ENCODE measurements at regions not wholly inside any gene's neighbourhood (a gene's known extent, or its start where the extent isn't known, plus 50 kb on each side); places are given as distances from the start of the nearest gene placed in this dataset.
A peak's percentile ranks its signal among the peaks of the same experiment; 100 is the strongest.

DNA sequence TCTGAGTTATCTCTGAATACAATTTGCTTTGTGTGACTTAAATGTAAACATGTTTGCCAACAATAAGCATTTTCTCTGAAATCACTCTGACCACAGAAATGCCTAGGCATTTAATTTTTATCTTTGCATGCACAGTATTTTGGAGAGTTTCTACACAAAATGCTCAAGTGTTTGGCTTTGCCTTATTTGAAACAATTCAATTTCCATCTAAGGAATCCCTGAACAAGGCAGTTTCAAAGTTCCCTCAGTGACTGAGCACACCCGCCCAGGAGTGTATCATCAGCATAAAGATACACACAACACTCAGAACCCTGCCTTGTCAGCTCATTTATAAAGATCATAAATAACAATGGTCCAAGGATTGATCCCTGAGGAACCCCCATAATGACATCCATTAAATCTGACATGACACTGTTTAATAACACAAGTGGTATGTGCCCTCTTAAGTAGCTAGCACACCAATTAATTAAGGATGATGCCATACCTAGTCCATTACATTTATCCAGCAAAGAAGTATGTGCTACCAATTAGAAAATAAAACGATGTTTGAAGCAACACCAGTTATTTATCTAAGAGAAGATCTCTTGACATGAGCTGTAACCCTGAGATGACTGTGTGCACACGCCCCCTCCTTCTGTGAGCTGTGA is 585.8 kb downstream of the ADGRL2 start:
- Histone ChIP-seq H3K36me3 (ENCODE audit: control insufficient read depth in 1 of 2, insufficient read depth in 2 of 2, low read length in 2 of 2) (no peaks in the 10 kb centered on the region), H4K91ac (ENCODE audit: low read depth, low read length) (no peak overlapping the region), H3K79me1 (ENCODE audit: low read length) (no peaks in the 10 kb centered on the region), H3K14ac (ENCODE audit: low read length) (no peak overlapping the region), H3K27me3 (ENCODE audit: insufficient read depth, low read length) (no peaks in the 10 kb centered on the region), H2AFZ (ENCODE audit: insufficient read depth, low read length, poor library complexity) (no peak overlapping the region), H3K9me3 (ENCODE audit: insufficient read depth, low read depth, low read length) (no peaks in the 10 kb centered on the region), H3K79me2 (ENCODE audit: control insufficient read depth, insufficient read depth, low read length, poor library complexity) (no peaks in the 10 kb centered on the region), H4K12ac (ENCODE audit: low read depth, low read length) (no peak overlapping the region), H3K9ac (ENCODE audit: low read length) (no peak overlapping the region), H3K4me2 (ENCODE audit: low read length) (no peak overlapping the region), H3K4me3 (ENCODE audit: low read depth, low read length) (no peak overlapping the region), H3K23ac (ENCODE audit: low read length) (no peak overlapping the region), H2AK5ac (ENCODE audit: low read length) (no peak overlapping the region), H4K8ac (ENCODE audit: low read depth, low read length) (no peak overlapping the region), H3K4me1 (ENCODE audit: control insufficient read depth in 1 of 2, insufficient read depth in 2 of 2, low read length in 2 of 2) (no peaks in the 10 kb centered on the region), H3K27ac (ENCODE audit: low read depth, low read length) (no peak overlapping the region), H3K4ac (ENCODE audit: low read depth, low read length) (no peak overlapping the region), H3K18ac (ENCODE audit: low read length) (no peak overlapping the region), H2BK12ac (ENCODE audit: low read length) (no peak overlapping the region), H2BK5ac (ENCODE audit: low read depth, low read length, poor library complexity) (no peak overlapping the region), H2BK120ac (ENCODE audit: insufficient read depth, low read length, poor library complexity) (no peak overlapping the region)
- DNase-seq: no peak
- WGBS (ENCODE audit: extremely low coverage, insufficient coverage, insufficient read length): no CpG with 5 or more reads among the region's 3 CpGs

DNA sequence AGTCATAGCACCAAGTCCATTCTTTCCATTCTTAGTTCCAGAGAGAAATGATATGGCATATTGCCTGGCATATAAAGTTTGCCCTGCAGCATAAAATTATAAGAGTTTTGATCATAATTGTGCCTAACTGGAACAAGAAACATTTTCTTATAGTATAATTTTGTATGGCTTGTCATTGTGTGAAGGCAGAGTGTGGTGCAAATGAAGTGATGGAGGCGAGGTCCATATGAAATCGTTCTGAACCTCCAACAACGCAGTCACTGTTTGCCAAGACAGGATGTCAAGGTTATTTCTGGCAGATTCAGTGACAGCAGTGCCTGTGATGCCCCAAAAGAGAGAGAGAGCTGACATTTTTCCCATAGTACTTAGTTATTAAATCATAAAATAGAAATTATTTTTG is 584.0 kb downstream of the ADGRL2 start:
- H3K4me1 ChIP-seq (ENCODE audit: control insufficient read depth in 1 of 2, insufficient read depth in 2 of 2, low read length in 2 of 2): no peaks in the 10 kb centered on the region
- no peak overlapping the region for H2BK12ac ChIP-seq (ENCODE audit: low read length)
- no peaks in the 10 kb centered on the region for H3K79me2 ChIP-seq (ENCODE audit: control insufficient read depth, insufficient read depth, low read length, poor library complexity)
- H3K9me3 ChIP-seq (ENCODE audit: insufficient read depth, low read depth, low read length): no peaks in the 10 kb centered on the region
- H3K18ac ChIP-seq (ENCODE audit: low read length): no peak overlapping the region
- H2AK5ac ChIP-seq (ENCODE audit: low read length): no peak overlapping the region
- no peak overlapping the region for H4K91ac ChIP-seq (ENCODE audit: low read depth, low read length)
- H3K4ac ChIP-seq (ENCODE audit: low read depth, low read length): no peak overlapping the region
- no peaks in the 10 kb centered on the region for H3K79me1 ChIP-seq (ENCODE audit: low read length)
- H3K23ac ChIP-seq (ENCODE audit: low read length): no peak overlapping the region
- no peak overlapping the region for H3K4me3 ChIP-seq (ENCODE audit: low read depth, low read length)
- no peak overlapping the region for H3K4me2 ChIP-seq (ENCODE audit: low read length)
- H2BK120ac ChIP-seq (ENCODE audit: insufficient read depth, low read length, poor library complexity): no peak overlapping the region
- H3K14ac ChIP-seq (ENCODE audit: low read length): no peak overlapping the region
- DNase-seq: no peak
- no peaks in the 10 kb centered on the region for H3K27me3 ChIP-seq (ENCODE audit: insufficient read depth, low read length)
- H2AFZ ChIP-seq (ENCODE audit: insufficient read depth, low read length, poor library complexity): no peak overlapping the region
- no peak overlapping the region for H3K9ac ChIP-seq (ENCODE audit: low read length)
- no peak overlapping the region for H4K12ac ChIP-seq (ENCODE audit: low read depth, low read length)
- no peak overlapping the region for H4K8ac ChIP-seq (ENCODE audit: low read depth, low read length)
- WGBS (ENCODE audit: extremely low coverage, insufficient coverage, insufficient read length): no CpG with 5 or more reads among the region's 3 CpGs
- H2BK5ac ChIP-seq (ENCODE audit: low read depth, low read length, poor library complexity): no peak overlapping the region
- no peaks in the 10 kb centered on the region for H3K36me3 ChIP-seq (ENCODE audit: control insufficient read depth in 1 of 2, insufficient read depth in 2 of 2, low read length in 2 of 2)
- H3K27ac ChIP-seq (ENCODE audit: low read depth, low read length): no peak overlapping the region

DNA sequence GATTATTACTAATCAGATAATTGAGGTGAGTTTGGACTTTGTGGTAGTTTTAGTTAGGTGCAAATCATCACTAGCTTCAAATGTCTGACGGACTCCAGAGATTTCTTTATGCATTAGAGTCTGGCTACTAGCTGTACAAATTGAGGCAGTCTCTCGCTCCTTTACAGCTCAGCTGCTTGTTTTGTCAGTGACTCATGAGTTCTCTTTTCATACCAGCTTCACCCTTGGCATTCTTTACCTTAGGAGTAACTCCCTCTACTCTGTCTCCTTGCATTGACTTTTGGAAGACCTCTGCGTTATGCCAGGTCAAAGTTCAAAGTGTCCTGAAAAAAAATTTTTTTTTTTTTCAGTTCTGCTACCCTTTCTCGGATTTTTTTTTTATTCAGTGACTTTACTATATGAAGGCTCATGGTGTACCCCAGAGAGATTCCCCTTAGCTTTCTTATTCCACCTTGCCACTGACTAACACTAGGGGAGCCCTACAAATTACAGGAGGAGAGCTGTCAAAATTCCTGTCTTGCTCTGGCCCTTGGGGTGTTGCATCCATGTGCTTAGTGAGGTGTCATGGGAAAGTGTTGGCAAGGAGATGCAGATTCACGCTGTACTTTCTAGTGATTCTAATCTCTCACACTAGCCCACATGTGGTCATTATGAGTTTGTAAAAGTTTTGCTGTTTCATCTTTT is 576.6 kb downstream of the ADGRL2 start:
- Histone ChIP-seq H3K4me1 (ENCODE audit: control insufficient read depth in 1 of 2, insufficient read depth in 2 of 2, low read length in 2 of 2) (no peaks in the 10 kb centered on the region), H2BK5ac (ENCODE audit: low read depth, low read length, poor library complexity) (no peak overlapping the region), H3K79me2 (ENCODE audit: control insufficient read depth, insufficient read depth, low read length, poor library complexity) (no peaks in the 10 kb centered on the region), H2BK120ac (ENCODE audit: insufficient read depth, low read length, poor library complexity) (no peak overlapping the region), H3K9me3 (ENCODE audit: insufficient read depth, low read depth, low read length) (no peaks in the 10 kb centered on the region), H3K27ac (ENCODE audit: low read depth, low read length) (no peak overlapping the region), H4K8ac (ENCODE audit: low read depth, low read length) (no peak overlapping the region), H4K91ac (ENCODE audit: low read depth, low read length) (no peak overlapping the region), H3K4me2 (ENCODE audit: low read length) (no peak overlapping the region), H3K79me1 (ENCODE audit: low read length) (no peaks in the 10 kb centered on the region), H3K4me3 (ENCODE audit: low read depth, low read length) (no peak overlapping the region), H2AK5ac (ENCODE audit: low read length) (no peak overlapping the region), H2AFZ (ENCODE audit: insufficient read depth, low read length, poor library complexity) (no peak overlapping the region), H4K12ac (ENCODE audit: low read depth, low read length) (no peak overlapping the region), H3K14ac (ENCODE audit: low read length) (no peak overlapping the region), H3K36me3 (ENCODE audit: control insufficient read depth in 1 of 2, insufficient read depth in 2 of 2, low read length in 2 of 2) (no peaks in the 10 kb centered on the region), H3K23ac (ENCODE audit: low read length) (no peak overlapping the region), H2BK12ac (ENCODE audit: low read length) (no peak overlapping the region), H3K9ac (ENCODE audit: low read length) (no peak overlapping the region), H3K27me3 (ENCODE audit: insufficient read depth, low read length) (no peaks in the 10 kb centered on the region), H3K4ac (ENCODE audit: low read depth, low read length) (no peak overlapping the region), H3K18ac (ENCODE audit: low read length) (no peak overlapping the region)
- DNase-seq: peak in 1 of 2 donors; percentile 29
- no CpG with 5 or more reads among the region's 5 CpGs for WGBS (ENCODE audit: extremely low coverage, insufficient coverage, insufficient read length)

DNA sequence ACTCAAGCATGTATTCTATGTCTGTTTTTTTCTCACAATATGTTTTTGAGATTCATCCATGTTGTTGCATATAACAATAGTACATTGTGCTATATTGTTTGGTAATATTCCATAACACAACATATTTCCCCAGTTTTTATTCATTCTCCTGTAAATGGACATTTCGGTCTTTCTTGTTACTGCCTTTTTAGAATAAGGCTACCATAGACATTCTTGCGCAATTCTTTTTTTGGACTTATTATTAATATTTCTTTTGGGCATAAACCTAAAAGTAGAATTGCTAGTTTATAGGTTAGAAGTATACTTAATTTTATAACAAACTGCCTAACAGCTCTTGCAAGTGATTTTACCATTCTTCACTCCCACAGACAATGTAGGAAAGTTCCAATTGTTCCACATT is 573.0 kb downstream of the ADGRL2 start:
- no peaks in the 10 kb centered on the region for H3K27me3 ChIP-seq (ENCODE audit: insufficient read depth, low read length)
- H3K36me3 ChIP-seq (ENCODE audit: control insufficient read depth in 1 of 2, insufficient read depth in 2 of 2, low read length in 2 of 2): no peaks in the 10 kb centered on the region
- H3K4me1 ChIP-seq (ENCODE audit: control insufficient read depth in 1 of 2, insufficient read depth in 2 of 2, low read length in 2 of 2): no peaks in the 10 kb centered on the region
- no peak overlapping the region for H3K4ac ChIP-seq (ENCODE audit: low read depth, low read length)
- no peak for DNase-seq
- no peak overlapping the region for H3K18ac ChIP-seq (ENCODE audit: low read length)
- H4K8ac ChIP-seq (ENCODE audit: low read depth, low read length): no peak overlapping the region
- H2BK12ac ChIP-seq (ENCODE audit: low read length): no peak overlapping the region
- no peak overlapping the region for H3K27ac ChIP-seq (ENCODE audit: low read depth, low read length)
- no peak overlapping the region for H4K91ac ChIP-seq (ENCODE audit: low read depth, low read length)
- no peak overlapping the region for H4K12ac ChIP-seq (ENCODE audit: low read depth, low read length)
- no CpG with 5 or more reads among the region's 2 CpGs for WGBS (ENCODE audit: extremely low coverage, insufficient coverage, insufficient read length)
- H2BK5ac ChIP-seq (ENCODE audit: low read depth, low read length, poor library complexity): no peak overlapping the region
- no peak overlapping the region for H3K4me2 ChIP-seq (ENCODE audit: low read length)
- H2AK5ac ChIP-seq (ENCODE audit: low read length): no peak overlapping the region
- H3K4me3 ChIP-seq (ENCODE audit: low read depth, low read length): no peak overlapping the region
- no peaks in the 10 kb centered on the region for H3K79me2 ChIP-seq (ENCODE audit: control insufficient read depth, insufficient read depth, low read length, poor library complexity)
- no peak overlapping the region for H3K14ac ChIP-seq (ENCODE audit: low read length)
- H2BK120ac ChIP-seq (ENCODE audit: insufficient read depth, low read length, poor library complexity): no peak overlapping the region
- no peaks in the 10 kb centered on the region for H3K9me3 ChIP-seq (ENCODE audit: insufficient read depth, low read depth, low read length)
- no peak overlapping the region for H3K9ac ChIP-seq (ENCODE audit: low read length)
- H3K79me1 ChIP-seq (ENCODE audit: low read length): no peaks in the 10 kb centered on the region
- no peak overlapping the region for H3K23ac ChIP-seq (ENCODE audit: low read length)
- no peak overlapping the region for H2AFZ ChIP-seq (ENCODE audit: insufficient read depth, low read length, poor library complexity)
